GM23248 (cell line): ENCODE measurements at regions not wholly inside any gene's neighbourhood (a gene's known extent, or its start where the extent isn't known, plus 50 kb on each side); places are given as distances from the start of the nearest gene placed in this dataset.

Experiments used
- EZH2 ChIP-seq: fragments of 200-600 bp; sonication (generic); IDR thresholded peaks from 2 replicates; pipeline ENCODE4 v1.6.1; 2018; ENCODE audit warnings: antibody characterized with exemption, mild to moderate bottlenecking; ENCODE audit not compliant: insufficient read depth, poor library complexity, severe bottlenecking
- EZH2phosphoT487 ChIP-seq: fragments of 200-600 bp; sonication (generic); IDR thresholded peaks from 2 replicates; pipeline ENCODE4 v1.6.1; 2018; ENCODE audit warnings: antibody characterized with exemption, moderate library complexity, mild to moderate bottlenecking, low read depth; ENCODE audit not compliant: insufficient read depth

- no peak for TF ChIP-seq EZH2phosphoT487
- TF ChIP-seq EZH2, result no peak
Observed at GRCh38 chr1:244989813-244990212, 125.5 kb upstream of the HNRNPU start.
